Natural killer cell (primary cell): ENCODE measurements at regions not wholly inside any gene's neighbourhood (a gene's known extent, or its start where the extent isn't known, plus 50 kb on each side); places are given as distances from the start of the nearest gene placed in this dataset.
A peak's percentile ranks its signal among the peaks of the same experiment; 100 is the strongest.

Source experiments
- ATAC-seq, 3 donors: fragments of 150-1000 bp in 2 of 3; fragments of 200-7000 bp in 1 of 3; cut with Tn5 transposase; 1 replicate in 1 of 3; 2 replicates in 2 of 3; pipeline ENCODE4 v1.10.0; 2021; ENCODE audit warnings: mild to moderate bottlenecking in 2 of 3, moderate library complexity in 2 of 3
- DNase-seq, 2 donors: peaks; one replicate each; pipeline versions ENCODE4 v3.0.0 to v3.0.0-alpha.2; 2013 to 2021; ENCODE audit warnings: mixed read lengths in 1 of 2
- H3K27ac ChIP-seq: one replicate; pipeline ENCODE4 v1.5.1; 2013; ENCODE audit warnings: mild to moderate bottlenecking, low read length
- H3K27me3 ChIP-seq: one replicate; pipeline ENCODE4 v1.6.1; 2013; ENCODE audit warnings: low read length; ENCODE audit not compliant: control insufficient read depth, insufficient read depth
- H3K36me3 ChIP-seq: one replicate; pipeline ENCODE4 v1.6.1; 2013; ENCODE audit warnings: low read length; ENCODE audit not compliant: control insufficient read depth, insufficient read depth
- H3K4me1 ChIP-seq: one replicate; pipeline ENCODE4 v1.6.1; 2013; ENCODE audit warnings: low read length; ENCODE audit not compliant: control insufficient read depth, insufficient read depth
- H3K4me3 ChIP-seq: one replicate; pipeline ENCODE4 v1.5.1; 2013; ENCODE audit warnings: low read length
- H3K9me3 ChIP-seq: one replicate; pipeline ENCODE4 v1.6.1; 2013; ENCODE audit warnings: low read length; ENCODE audit not compliant: control insufficient read depth, insufficient read depth
- H3K27ac Mint-ChIP-seq, 2 donors: one replicate each; pipeline ENCODE4 v1.8.0; 2022; ENCODE audit warnings: mild to moderate bottlenecking in 2 of 2, mixed read lengths in 2 of 2, moderate library complexity in 1 of 2
- H3K27me3 Mint-ChIP-seq, 2 donors: one replicate each; pipeline ENCODE4 v1.8.0; 2022; ENCODE audit warnings: low read depth in 2 of 2, mixed read lengths in 2 of 2
- H3K36me3 Mint-ChIP-seq: one replicate; pipeline ENCODE4 v1.8.0; 2022; ENCODE audit warnings: mixed read lengths
- H3K4me1 Mint-ChIP-seq, 2 donors: one replicate each; pipeline ENCODE4 v1.8.0; 2022; ENCODE audit warnings: mixed read lengths in 2 of 2
- H3K4me3 Mint-ChIP-seq: one replicate; pipeline ENCODE4 v1.8.0; 2022; ENCODE audit warnings: mild to moderate bottlenecking, moderate library complexity, mixed read lengths
- H3K9me3 Mint-ChIP-seq, 2 donors: one replicate each; pipeline ENCODE4 v1.8.0; 2022; ENCODE audit warnings: mixed read lengths in 2 of 2
- WGBS: methylation state at CpG from one replicate; pipeline ENCODE4 v1.1.7; 2013; ENCODE audit warnings: missing lambda C conversion rate; ENCODE audit not compliant: insufficient coverage; 5-methylcytosine and 5-hydroxymethylcytosine counted together
- intact Hi-C: fragments of 100-400 bp; cut with micrococcal nuclease; formaldehyde crosslinking; loops from one replicate; pipeline ENCODE4 v1.14.2; 2022
- TF ChIP-seq, protein P1 (sequence below): fragments of 200-600 bp; IDR thresholded peaks from one replicate; pipeline ENCODE4 v1.8.0; 2022; ENCODE audit warnings: antibody characterized with exemption

DNA sequence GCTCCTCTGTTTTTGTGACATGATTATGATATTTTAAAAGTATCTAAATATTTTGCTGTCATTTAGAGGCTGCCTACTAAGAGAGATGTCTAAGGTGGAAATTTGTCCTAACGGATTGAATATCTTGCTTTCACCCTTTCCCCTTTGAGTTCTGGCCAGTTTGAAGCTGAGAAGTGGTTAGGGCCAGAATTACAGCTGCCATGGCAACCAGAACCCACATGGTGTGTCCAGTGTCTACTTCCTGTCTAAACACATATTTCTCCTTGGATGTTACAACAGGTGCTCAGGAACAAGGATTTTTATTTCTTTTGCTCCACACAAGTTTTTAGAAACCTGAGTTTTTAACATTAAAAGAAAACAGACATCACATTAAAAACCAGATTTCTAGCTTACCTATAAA, 335.1 kb upstream of the OR4E1 start:
- Histone ChIP-seq H3K4me1 (peaks cover 9% of the 10 kb centered on the region), H3K9me3 (no peaks in the 10 kb centered on the region), H3K36me3 (no peaks in the 10 kb centered on the region), H3K27ac (no peak overlapping the region), H3K4me3 (no peak overlapping the region), H3K27me3 (no peaks in the 10 kb centered on the region)
- intact Hi-C loops, result no loop called here
- peaks cover 6 to 19% of the 10 kb centered on the region in 2 donors for H3K27me3 Mint-ChIP-seq
- H3K36me3 Mint-ChIP-seq, result no peaks in the 10 kb centered on the region
- no peak for DNase-seq
- no peak for ATAC-seq
- TF ChIP-seq, protein P1, sequence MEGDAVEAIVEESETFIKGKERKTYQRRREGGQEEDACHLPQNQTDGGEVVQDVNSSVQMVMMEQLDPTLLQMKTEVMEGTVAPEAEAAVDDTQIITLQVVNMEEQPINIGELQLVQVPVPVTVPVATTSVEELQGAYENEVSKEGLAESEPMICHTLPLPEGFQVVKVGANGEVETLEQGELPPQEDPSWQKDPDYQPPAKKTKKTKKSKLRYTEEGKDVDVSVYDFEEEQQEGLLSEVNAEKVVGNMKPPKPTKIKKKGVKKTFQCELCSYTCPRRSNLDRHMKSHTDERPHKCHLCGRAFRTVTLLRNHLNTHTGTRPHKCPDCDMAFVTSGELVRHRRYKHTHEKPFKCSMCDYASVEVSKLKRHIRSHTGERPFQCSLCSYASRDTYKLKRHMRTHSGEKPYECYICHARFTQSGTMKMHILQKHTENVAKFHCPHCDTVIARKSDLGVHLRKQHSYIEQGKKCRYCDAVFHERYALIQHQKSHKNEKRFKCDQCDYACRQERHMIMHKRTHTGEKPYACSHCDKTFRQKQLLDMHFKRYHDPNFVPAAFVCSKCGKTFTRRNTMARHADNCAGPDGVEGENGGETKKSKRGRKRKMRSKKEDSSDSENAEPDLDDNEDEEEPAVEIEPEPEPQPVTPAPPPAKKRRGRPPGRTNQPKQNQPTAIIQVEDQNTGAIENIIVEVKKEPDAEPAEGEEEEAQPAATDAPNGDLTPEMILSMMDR, result no peak
- no peaks in the 10 kb centered on the region for H3K9me3 Mint-ChIP-seq
- peaks cover 4 to 19% of the 10 kb centered on the region in 2 donors for H3K4me1 Mint-ChIP-seq
- no peak overlapping the region for H3K4me3 Mint-ChIP-seq
- no peak overlapping the region for H3K27ac Mint-ChIP-seq
- WGBS, result 80% methylated on average over 1 of the region's 1 CpG

DNA sequence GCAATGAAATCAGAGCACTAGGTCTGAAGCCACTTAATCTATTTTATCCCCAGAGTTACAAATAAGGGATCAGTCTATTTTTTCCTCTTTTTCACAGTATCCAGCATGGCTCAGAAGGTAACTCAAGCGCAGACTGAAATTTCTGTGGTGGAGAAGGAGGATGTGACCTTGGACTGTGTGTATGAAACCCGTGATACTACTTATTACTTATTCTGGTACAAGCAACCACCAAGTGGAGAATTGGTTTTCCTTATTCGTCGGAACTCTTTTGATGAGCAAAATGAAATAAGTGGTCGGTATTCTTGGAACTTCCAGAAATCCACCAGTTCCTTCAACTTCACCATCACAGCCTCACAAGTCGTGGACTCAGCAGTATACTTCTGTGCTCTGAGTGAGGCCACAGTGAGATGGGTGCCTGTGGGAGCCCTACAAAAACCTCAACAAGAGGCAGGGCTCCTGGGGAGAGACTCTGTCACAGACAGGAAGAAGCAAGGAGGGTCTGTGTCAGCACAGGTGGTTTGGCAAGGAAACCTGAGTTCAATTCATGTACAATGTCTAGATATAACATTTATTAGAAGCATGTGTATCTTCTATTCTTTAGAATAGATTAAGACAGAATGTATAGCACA, 334.3 kb upstream of the OR4E1 start:
- TF ChIP-seq, protein P1, result no peak
- no peak overlapping the region for H3K4me3 Mint-ChIP-seq
- H3K4me1 Mint-ChIP-seq, result peaks cover 9 to 22% of the 10 kb centered on the region in 2 donors
- peaks cover 6 to 19% of the 10 kb centered on the region in 2 donors for H3K27me3 Mint-ChIP-seq
- Histone ChIP-seq H3K4me1 (peaks cover 9% of the 10 kb centered on the region), H3K27me3 (no peaks in the 10 kb centered on the region), H3K27ac (no peak overlapping the region), H3K4me3 (no peak overlapping the region), H3K9me3 (no peaks in the 10 kb centered on the region), H3K36me3 (no peaks in the 10 kb centered on the region)
- intact Hi-C loops, result no loop called here
- no peaks in the 10 kb centered on the region for H3K9me3 Mint-ChIP-seq
- no peak overlapping the region for H3K27ac Mint-ChIP-seq
- DNase-seq (peak in 1 of 2 donors; percentile 37), ATAC-seq (no peak)
- 91% methylated on average over 3 of the region's 6 CpGs for WGBS
- no peaks in the 10 kb centered on the region for H3K36me3 Mint-ChIP-seq

DNA sequence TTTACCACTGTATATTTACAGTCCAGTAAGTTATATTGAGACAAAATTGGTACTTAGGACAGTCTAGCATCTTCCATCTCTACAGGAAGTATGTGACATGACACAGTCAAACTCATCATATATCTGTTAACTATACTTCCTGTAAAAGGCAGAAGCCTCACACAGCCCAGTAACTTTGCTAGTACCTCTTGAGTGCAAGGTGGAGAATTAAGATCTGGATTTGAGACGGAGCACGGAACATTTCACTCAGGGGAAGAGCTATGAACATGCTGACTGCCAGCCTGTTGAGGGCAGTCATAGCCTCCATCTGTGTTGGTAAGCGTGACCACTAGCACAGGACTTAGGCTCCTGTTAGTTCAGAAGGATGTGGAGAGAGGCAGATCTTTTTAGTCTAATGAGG, 333.7 kb upstream of the OR4E1 start:
- no peaks in the 10 kb centered on the region for H3K36me3 Mint-ChIP-seq
- ATAC-seq (peak in 2 of 3 donors; percentile 56 to 65), DNase-seq (peak in 1 of 2 donors; percentile 31)
- H3K9me3 Mint-ChIP-seq, result no peaks in the 10 kb centered on the region
- H3K27ac Mint-ChIP-seq, result no peak overlapping the region
- H3K36me3 ChIP-seq, result no peaks in the 10 kb centered on the region
- WGBS, result 98% methylated on average over 3 of the region's 3 CpGs
- H3K9me3 ChIP-seq, result no peaks in the 10 kb centered on the region
- intact Hi-C loops, result no loop called here
- no peaks in the 10 kb centered on the region for H3K27me3 ChIP-seq
- H3K4me1 Mint-ChIP-seq, result peaks cover 11 to 18% of the 10 kb centered on the region in 2 donors
- peaks cover 6 to 19% of the 10 kb centered on the region in 2 donors for H3K27me3 Mint-ChIP-seq
- H3K27ac ChIP-seq, result no peak overlapping the region
- TF ChIP-seq, protein P1, result no peak
- no peak overlapping the region for H3K4me3 ChIP-seq
- no peak overlapping the region for H3K4me3 Mint-ChIP-seq
- H3K4me1 ChIP-seq, result peaks cover 7% of the 10 kb centered on the region

DNA sequence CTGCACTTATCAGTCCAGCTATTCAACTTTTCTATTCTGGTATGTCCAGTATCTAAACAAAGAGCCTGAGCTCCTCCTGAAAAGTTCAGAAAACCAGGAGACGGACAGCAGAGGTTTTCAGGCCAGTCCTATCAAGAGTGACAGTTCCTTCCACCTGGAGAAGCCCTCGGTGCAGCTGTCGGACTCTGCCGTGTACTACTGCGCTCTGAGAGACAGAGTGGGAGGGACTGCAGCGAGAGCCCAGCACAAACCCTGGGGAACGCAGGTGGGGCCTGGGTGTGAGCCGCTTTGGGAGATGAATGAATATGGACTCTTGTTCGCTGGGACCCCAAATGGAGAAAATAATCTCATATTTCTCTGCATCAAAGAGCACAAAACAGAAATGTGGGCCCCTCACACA, 329.8 kb upstream of the OR4E1 start:
- intact Hi-C loops, result no loop called here
- 87% methylated on average over 9 of the region's 9 CpGs for WGBS
- Mint-ChIP-seq H3K9me3 (no peaks in the 10 kb centered on the region), H3K4me3 (no peak overlapping the region), H3K27ac (no peak overlapping the region), H3K27me3 (peaks cover 0 to 5% of the 10 kb centered on the region in 2 donors), H3K4me1 (peaks cover 7 to 10% of the 10 kb centered on the region in 2 donors), H3K36me3 (no peaks in the 10 kb centered on the region)
- ATAC-seq, result no peak
- Histone ChIP-seq H3K9me3 (no peaks in the 10 kb centered on the region), H3K27me3 (no peaks in the 10 kb centered on the region), H3K36me3 (no peaks in the 10 kb centered on the region), H3K27ac (no peak overlapping the region), H3K4me1 (no peaks in the 10 kb centered on the region), H3K4me3 (no peak overlapping the region)
- TF ChIP-seq, protein P1, result no peak
- peak in 1 of 2 donors; percentile 44 for DNase-seq
